ENCODE measurements at regions not wholly inside any gene's neighbourhood (a gene's known extent, or its start where the extent isn't known, plus 50 kb on each side); places are given as distances from the start of the nearest gene placed in this dataset.

GRCh38 chr7:86209036-86209435 lies 434.7 kb upstream of the GRM3 start:
- no peak for DNase-seq (ENCODE audit: low spot score)
- no peak for TF ChIP-seq CTCF (IDR thresholded peaks at IDR 0.05; ENCODE audit: extremely low read depth, missing control alignments)

GRCh38 chr7:86207740-86208139 lies 436.0 kb upstream of the GRM3 start:
- TF ChIP-seq CTCF (IDR thresholded peaks at IDR 0.05; ENCODE audit: extremely low read depth, missing control alignments), result no peak
- no peak for DNase-seq (ENCODE audit: low spot score)

- DNase-seq (ENCODE audit: low spot score), result no peak
- no peak for TF ChIP-seq CTCF (IDR thresholded peaks at IDR 0.05; ENCODE audit: extremely low read depth, missing control alignments)
Observed at GRCh38 chr7:86202833-86203232, 440.9 kb upstream of the GRM3 start.

- DNase-seq (ENCODE audit: low spot score), result no peak
- no peak for TF ChIP-seq CTCF (IDR thresholded peaks at IDR 0.05; ENCODE audit: extremely low read depth, missing control alignments)
Observed at GRCh38 chr7:86201767-86202166, 441.9 kb upstream of the GRM3 start.

GRCh38 chr7:86199881-86200614 lies 443.7 kb upstream of the GRM3 start:
- no peak for DNase-seq (ENCODE audit: low spot score)
- no peak for TF ChIP-seq CTCF (IDR thresholded peaks at IDR 0.05; ENCODE audit: extremely low read depth, missing control alignments)

DNA sequence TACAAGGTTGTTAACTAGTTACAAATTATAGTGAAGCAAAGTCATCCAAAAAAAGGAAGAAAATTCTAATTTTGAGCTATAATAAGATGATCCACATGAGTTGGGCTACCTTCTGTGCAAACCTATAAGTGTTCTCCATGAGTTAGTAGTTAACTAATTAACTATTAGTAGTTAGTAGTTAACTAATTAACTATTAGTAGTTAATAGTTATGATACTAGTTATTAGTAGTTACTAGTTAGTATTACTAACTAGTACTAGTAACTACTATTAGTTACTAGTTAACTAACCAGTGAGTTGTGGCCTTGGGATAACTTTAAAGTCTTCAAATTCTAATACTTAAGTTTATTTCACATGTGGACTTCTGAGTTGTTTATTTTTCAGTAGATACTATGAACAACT lies 453.4 kb upstream of the GRM3 start:
- DNase-seq (ENCODE audit: low spot score), result no peak
- TF ChIP-seq CTCF (IDR thresholded peaks at IDR 0.05; ENCODE audit: extremely low read depth, missing control alignments), result no peak

GRCh38 chr7:86181474-86181873 lies 462.2 kb upstream of the GRM3 start:
- no peak for TF ChIP-seq CTCF (IDR thresholded peaks at IDR 0.05; ENCODE audit: extremely low read depth, missing control alignments)
- no peak for DNase-seq (ENCODE audit: low spot score)
